Endothelial cell of umbilical vein (primary cell): ENCODE measurements at regions not wholly inside any gene's neighbourhood (a gene's known extent, or its start where the extent isn't known, plus 50 kb on each side); places are given as distances from the start of the nearest gene placed in this dataset.

Experiments used
- BruUV-seq: library from RNA; stranded (reverse); fragments of 400-500 nt; replicated peaks from 2 replicates; lab custom pipeline; 2021; lab: Mats Ljungman, UMichigan
- CTCF ChIA-PET: fragments of 300-600, 350-600 bp; sonication (Branson Sonifier 250); formaldehyde crosslinking; loops from one replicate; lab custom pipeline; 2021; ENCODE audit warnings: antibody characterized with exemption, inconsistent platforms; lab: Charles Lee
- POLR2A ChIA-PET: fragments of 300-600, 350-600 bp; sonication (Branson Sonifier 250); formaldehyde crosslinking; loops from one replicate; lab custom pipeline; 2021; ENCODE audit warnings: antibody characterized with exemption, inconsistent platforms; lab: Charles Lee
- DNase-seq: peaks from one replicate; pipeline ENCODE4 v3.0.0-alpha.2; 2011; ENCODE audit warnings: low read depth, low spot score
- FAIRE-seq: peaks from 2 replicates; lab custom pipeline; 2011; peaks lifted over from hg19 to GRCh38; lab: Jason Lieb, UNC
- H2AFZ ChIP-seq: 2 replicates; pipeline ENCODE4 v1.6.0; 2012; ENCODE audit warnings: low read depth, low read length, control low read depth, inconsistent platforms
- H3K27ac ChIP-seq: 2 replicates; pipeline ENCODE4 v1.5.1; 2011; ENCODE audit warnings: low read depth, mild to moderate bottlenecking, control low read depth, low read length, moderate library complexity; ENCODE audit not compliant: insufficient read depth
- H3K27me3 ChIP-seq, 2 experiments: 2 replicates each; pipeline versions ENCODE4 v1.6.0 to v1.6.1; 2011; ENCODE audit warnings: low read length in 2 of 2, mixed read lengths in 1 of 2; ENCODE audit not compliant: control insufficient read depth in 2 of 2, insufficient read depth in 2 of 2
- H3K36me3 ChIP-seq, 2 experiments: 2 replicates in 1 of 2; 3 replicates in 1 of 2; pipeline ENCODE4 v1.5.1; 2011; ENCODE audit warnings: low read length in 2 of 2, mild to moderate bottlenecking in 1 of 2, moderate library complexity in 1 of 2; ENCODE audit not compliant: control insufficient read depth in 2 of 2, insufficient read depth in 2 of 2; ENCODE audit errors: extremely low read depth in 1 of 2
- H3K4me1 ChIP-seq: 3 replicates; pipeline ENCODE4 v1.5.1; 2011; ENCODE audit warnings: mild to moderate bottlenecking, low read length; ENCODE audit not compliant: control insufficient read depth, insufficient read depth; ENCODE audit errors: extremely low read depth
- H3K4me2 ChIP-seq: 2 replicates; pipeline ENCODE4 v1.6.1; 2011; ENCODE audit warnings: low read length, control low read depth, mixed read lengths; ENCODE audit not compliant: insufficient read depth
- H3K4me3 ChIP-seq, 3 experiments: fragments of 200-600 bp in 1 of 3; sonication (generic), shearing (Covaris generic) in 1 of 3; replicated peaks in 1 of 3; 2 replicates each; pipeline ENCODE4 v1.5.1; 2011 to 2016; ENCODE audit warnings: control low read depth in 3 of 3, low read length in 3 of 3, mild to moderate bottlenecking in 2 of 3, inconsistent platforms in 1 of 3, low read depth in 1 of 3, moderate library complexity in 1 of 3; ENCODE audit not compliant: insufficient read depth in 1 of 3
- H3K79me2 ChIP-seq: 2 replicates; pipeline ENCODE4 v1.6.0; 2012; ENCODE audit warnings: low read length, inconsistent platforms; ENCODE audit not compliant: control insufficient read depth, insufficient read depth
- H3K9ac ChIP-seq: replicated peaks from 2 replicates; pipeline ENCODE3; 2011; ENCODE audit warnings: low read length, control low read depth; ENCODE audit not compliant: insufficient read depth; ENCODE audit errors: extremely low read depth
- H3K9me1 ChIP-seq: replicated peaks from 3 replicates; pipeline ENCODE4 v1.6.0; 2011; ENCODE audit warnings: mild to moderate bottlenecking, low read length; ENCODE audit not compliant: control insufficient read depth, insufficient read depth; ENCODE audit errors: extremely low read depth
- H3K9me3 ChIP-seq: replicated peaks from 2 replicates; pipeline ENCODE4 v1.5.1; 2012; ENCODE audit warnings: low read length, inconsistent platforms; ENCODE audit not compliant: control insufficient read depth, insufficient read depth
- H4K20me1 ChIP-seq: replicated peaks from 2 replicates; pipeline ENCODE3; 2011; ENCODE audit warnings: mild to moderate bottlenecking, low read length; ENCODE audit not compliant: control insufficient read depth, insufficient read depth; ENCODE audit errors: extremely low read depth
- EZH2 ChIP-seq: IDR thresholded peaks from 2 replicates; pipeline ENCODE4 v1.6.1; 2012; ENCODE audit warnings: borderline replicate concordance, low read depth, mild to moderate bottlenecking, moderate library complexity, low read length, inconsistent platforms; ENCODE audit not compliant: severe bottlenecking
- FOS ChIP-seq: IDR thresholded peaks from 2 replicates; pipeline ENCODE4 v1.6.1; 2011; ENCODE audit warnings: mild to moderate bottlenecking, low read length, moderate library complexity, borderline replicate concordance; ENCODE audit not compliant: insufficient read depth
- GATA2 ChIP-seq: IDR thresholded peaks from 2 replicates; pipeline ENCODE4 v1.7.0; 2011; ENCODE audit warnings: low read depth, mild to moderate bottlenecking, moderate library complexity, mixed read lengths, low read length; ENCODE audit not compliant: insufficient read length, insufficient read depth
- JUN ChIP-seq: IDR thresholded peaks from 2 replicates; pipeline ENCODE4 v1.6.1; 2011; ENCODE audit warnings: borderline replicate concordance, low read depth; ENCODE audit not compliant: insufficient read length, insufficient read depth
- MAX ChIP-seq: IDR thresholded peaks from 2 replicates; pipeline ENCODE4 v1.6.1; 2011; ENCODE audit not compliant: insufficient read depth, insufficient read length
- MYC ChIP-seq: IDR thresholded peaks from one replicate; pipeline ENCODE4 v1.6.1; 2011; ENCODE audit warnings: mild to moderate bottlenecking, low read depth, low read length
- POLR2A ChIP-seq: IDR thresholded peaks from 2 replicates; pipeline ENCODE4 v1.6.1; 2012; ENCODE audit warnings: low read depth, mild to moderate bottlenecking, control low read depth, low read length
- POLR2AphosphoS5 ChIP-seq: IDR thresholded peaks from 2 replicates; pipeline ENCODE4 v1.6.1; 2012; ENCODE audit warnings: low read depth, mild to moderate bottlenecking, control low read depth, low read length, moderate library complexity; ENCODE audit not compliant: insufficient read depth
- dilution Hi-C: fragments of 300-500 bp; cut with MboI; formaldehyde crosslinking; loops from one replicate; pipeline ENCODE4 v1.15.0; 2019; ENCODE audit warnings: low sequenced_read_pairs; ENCODE audit not compliant: extremely low pct_ligation_motif_present
- intact Hi-C: fragments of 100-400 bp; cut with micrococcal nuclease; formaldehyde crosslinking; loops from one replicate; pipeline ENCODE4 v1.10.0; 2022
- TF ChIP-seq, protein P1 (sequence below), 2 donors: IDR thresholded peaks; 1 replicate in 1 of 2; 2 replicates in 1 of 2; pipeline ENCODE4 v1.5.1; 2011; ENCODE audit warnings: low read length in 2 of 2, mild to moderate bottlenecking in 2 of 2, moderate library complexity in 2 of 2, control low read depth in 1 of 2, inconsistent platforms in 1 of 2, low read depth in 1 of 2; ENCODE audit not compliant: insufficient read depth in 1 of 2; ENCODE audit errors: extremely low read depth in 1 of 2

- no peaks in the 10 kb centered on the region for H3K27me3 ChIP-seq
- H3K9ac ChIP-seq, result no peak overlapping the region
- H2AFZ ChIP-seq, result no peak overlapping the region
- H4K20me1 ChIP-seq, result no peaks in the 10 kb centered on the region
- TF ChIP-seq POLR2A, result no peak
- no peak for TF ChIP-seq MYC
- TF ChIP-seq EZH2, result no peak
- no peak for TF ChIP-seq GATA2
- TF ChIP-seq, protein P1, sequence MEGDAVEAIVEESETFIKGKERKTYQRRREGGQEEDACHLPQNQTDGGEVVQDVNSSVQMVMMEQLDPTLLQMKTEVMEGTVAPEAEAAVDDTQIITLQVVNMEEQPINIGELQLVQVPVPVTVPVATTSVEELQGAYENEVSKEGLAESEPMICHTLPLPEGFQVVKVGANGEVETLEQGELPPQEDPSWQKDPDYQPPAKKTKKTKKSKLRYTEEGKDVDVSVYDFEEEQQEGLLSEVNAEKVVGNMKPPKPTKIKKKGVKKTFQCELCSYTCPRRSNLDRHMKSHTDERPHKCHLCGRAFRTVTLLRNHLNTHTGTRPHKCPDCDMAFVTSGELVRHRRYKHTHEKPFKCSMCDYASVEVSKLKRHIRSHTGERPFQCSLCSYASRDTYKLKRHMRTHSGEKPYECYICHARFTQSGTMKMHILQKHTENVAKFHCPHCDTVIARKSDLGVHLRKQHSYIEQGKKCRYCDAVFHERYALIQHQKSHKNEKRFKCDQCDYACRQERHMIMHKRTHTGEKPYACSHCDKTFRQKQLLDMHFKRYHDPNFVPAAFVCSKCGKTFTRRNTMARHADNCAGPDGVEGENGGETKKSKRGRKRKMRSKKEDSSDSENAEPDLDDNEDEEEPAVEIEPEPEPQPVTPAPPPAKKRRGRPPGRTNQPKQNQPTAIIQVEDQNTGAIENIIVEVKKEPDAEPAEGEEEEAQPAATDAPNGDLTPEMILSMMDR (IDR thresholded peaks at IDR 0.05; ENCODE audit: extremely low read depth in 1 of 2, insufficient read depth in 1 of 2, low read depth in 1 of 2, low read length in 2 of 2), result no peak
- no peak for TF ChIP-seq POLR2AphosphoS5
- TF ChIP-seq JUN, result no peak
- TF ChIP-seq FOS, result no peak
- TF ChIP-seq MAX, result no peak
- no peak for DNase-seq
- no peaks in the 10 kb centered on the region for H3K4me1 ChIP-seq
- CTCF ChIA-PET, result no interaction called here
- no TSS peak for BruUV-seq
- peaks cover 16% of the 10 kb centered on the region for H3K9me3 ChIP-seq
- H3K36me3 ChIP-seq, result no peaks in the 10 kb centered on the region
- no peaks in the 10 kb centered on the region for H3K79me2 ChIP-seq
- intact Hi-C loops, result no loop called here
- POLR2A ChIA-PET, result no interaction called here
- no peak overlapping the region for H3K27ac ChIP-seq
- FAIRE-seq, result no peak
- dilution Hi-C loops, result no loop called here
- no peak overlapping the region for H3K4me2 ChIP-seq
- H3K4me3 ChIP-seq, result no peak overlapping the region
- H3K9me1 ChIP-seq, result no peaks in the 10 kb centered on the region
Measured at GRCh38 chr15:20369500-20369899, 172.1 kb downstream of the GOLGA6L6 start.
